DOHH2 (cell line): ENCODE measurements at regions not wholly inside any gene's neighbourhood (a gene's known extent, or its start where the extent isn't known, plus 50 kb on each side); places are given as distances from the start of the nearest gene placed in this dataset.

Experiments used
- H3F3A ChIP-seq: fragments of 200-600 bp; sonication (generic), shearing (Covaris generic); 2 replicates; pipeline ENCODE4 v1.6.0; 2016; ENCODE audit warnings: antibody characterized with exemption, mild to moderate bottlenecking; ENCODE audit not compliant: control insufficient read depth, insufficient read depth
- H3K27ac ChIP-seq: fragments of 200-600 bp; sonication (generic); 2 replicates; pipeline ENCODE4 v1.5.1; 2014; ENCODE audit warnings: low read depth, mild to moderate bottlenecking, low read length, moderate library complexity
- H3K27me3 ChIP-seq: fragments of 200-600 bp; sonication (generic); 2 replicates; pipeline ENCODE4 v1.6.1; 2014; ENCODE audit warnings: mild to moderate bottlenecking, low read length, mixed read lengths; ENCODE audit not compliant: control insufficient read depth
- H3K36me3 ChIP-seq: fragments of 200-600 bp; sonication (generic); 2 replicates; pipeline ENCODE4 v1.6.1; 2014; ENCODE audit warnings: mild to moderate bottlenecking, low read length, moderate library complexity, mixed read lengths; ENCODE audit not compliant: control insufficient read depth
- H3K4me1 ChIP-seq: fragments of 200-600 bp; sonication (generic); 2 replicates; pipeline ENCODE4 v1.6.1; 2014; ENCODE audit warnings: mild to moderate bottlenecking, low read length, mixed read lengths; ENCODE audit not compliant: control insufficient read depth
- H3K4me2 ChIP-seq: fragments of 200-600 bp; sonication (generic); 2 replicates; pipeline ENCODE4 v1.6.0; 2014; ENCODE audit warnings: mild to moderate bottlenecking, low read length, moderate library complexity
- H3K4me3 ChIP-seq: fragments of 200-600 bp; sonication (generic); 2 replicates; pipeline ENCODE4 v1.5.1; 2014; ENCODE audit warnings: mild to moderate bottlenecking, low read length, mixed read lengths
- H3K79me2 ChIP-seq: fragments of 200-600 bp; sonication (generic); 2 replicates; pipeline ENCODE4 v1.6.1; 2014; ENCODE audit warnings: mild to moderate bottlenecking, low read length, mixed read lengths; ENCODE audit not compliant: control insufficient read depth
- H3K9me2 ChIP-seq: fragments of 200-600 bp; sonication (generic); replicated peaks from 2 replicates; pipeline ENCODE4 v1.6.1; 2014; ENCODE audit warnings: mild to moderate bottlenecking, low read length, mixed read lengths; ENCODE audit not compliant: control insufficient read depth
- H3K9me3 ChIP-seq: fragments of 200-600 bp; sonication (generic); 2 replicates; pipeline ENCODE4 v1.6.1; 2014; ENCODE audit warnings: antibody characterized with exemption, low read length, mixed read lengths; ENCODE audit not compliant: control insufficient read depth, insufficient read depth
- H4K20me1 ChIP-seq: fragments of 200-600 bp; sonication (generic); 2 replicates; pipeline ENCODE4 v1.6.0; 2014; ENCODE audit warnings: low read depth, mild to moderate bottlenecking, antibody characterized with exemption, low read length, moderate library complexity; ENCODE audit not compliant: control insufficient read depth, insufficient read depth
- CTCF ChIP-seq: fragments of 200-600 bp; sonication (generic); IDR thresholded peaks from one replicate; pipeline ENCODE4 v1.5.1; 2014; ENCODE audit warnings: antibody characterized with exemption, mild to moderate bottlenecking, low read depth, low read length; ENCODE audit not compliant: poor library complexity, severe bottlenecking
- EZH2phosphoT487 ChIP-seq: fragments of 200-600 bp; sonication (generic); IDR thresholded peaks from 2 replicates; pipeline ENCODE4 v1.6.1; 2017; ENCODE audit warnings: borderline replicate concordance, mild to moderate bottlenecking, antibody characterized with exemption, low read length, moderate library complexity, mixed read lengths

- H3K36me3 ChIP-seq = no peaks in the 10 kb centered on the region
- H3K9me3 ChIP-seq = no peaks in the 10 kb centered on the region
- no peaks in the 10 kb centered on the region for H3F3A ChIP-seq
- no peak overlapping the region for H3K4me2 ChIP-seq
- no peaks in the 10 kb centered on the region for H4K20me1 ChIP-seq
- no peaks in the 10 kb centered on the region for H3K4me1 ChIP-seq
- no peak overlapping the region for H3K4me3 ChIP-seq
- no peaks in the 10 kb centered on the region; the same call in 1 of the 2 replicates for H3K9me2 ChIP-seq
- TF ChIP-seq CTCF = no peak
- no peak for TF ChIP-seq EZH2phosphoT487
- H3K79me2 ChIP-seq = no peaks in the 10 kb centered on the region
- no peak overlapping the region for H3K27ac ChIP-seq
- H3K27me3 ChIP-seq = no peaks in the 10 kb centered on the region
These were observed 194.2 kb upstream of the FOXQ1 start for GRCh38 chr6:1117530-1118286.

- TF ChIP-seq EZH2phosphoT487 = no peak
- no peak overlapping the region for H3K4me3 ChIP-seq
- H4K20me1 ChIP-seq = no peaks in the 10 kb centered on the region
- H3K9me2 ChIP-seq = no peaks in the 10 kb centered on the region
- no peak overlapping the region for H3K4me2 ChIP-seq
- H3K4me1 ChIP-seq = no peaks in the 10 kb centered on the region
- H3K27ac ChIP-seq = no peak overlapping the region
- H3F3A ChIP-seq = no peaks in the 10 kb centered on the region
- H3K9me3 ChIP-seq = no peaks in the 10 kb centered on the region
- H3K79me2 ChIP-seq = no peaks in the 10 kb centered on the region
- H3K27me3 ChIP-seq = no peaks in the 10 kb centered on the region
- H3K36me3 ChIP-seq = no peaks in the 10 kb centered on the region
These were observed 195.7 kb upstream of the FOXQ1 start for GRCh38 chr6:1116149-1116548.

GRCh38 chr6:1113916-1114540, 197.9 kb upstream of the FOXQ1 start:
- Histone ChIP-seq H3K79me2 (no peaks in the 10 kb centered on the region), H3K27ac (no peak overlapping the region), H3K27me3 (no peaks in the 10 kb centered on the region), H3K36me3 (no peaks in the 10 kb centered on the region), H3K9me3 (no peaks in the 10 kb centered on the region), H3K4me3 (no peak overlapping the region), H4K20me1 (no peaks in the 10 kb centered on the region), H3K9me2 (no peaks in the 10 kb centered on the region), H3K4me1 (no peaks in the 10 kb centered on the region), H3K4me2 (no peak overlapping the region), H3F3A (no peaks in the 10 kb centered on the region)
- TF ChIP-seq EZH2phosphoT487 (no peak), CTCF (no peak)

- Histone ChIP-seq H3F3A (no peaks in the 10 kb centered on the region), H3K27me3 (no peaks in the 10 kb centered on the region), H3K4me3 (no peak overlapping the region), H4K20me1 (no peaks in the 10 kb centered on the region), H3K9me2 (no peaks in the 10 kb centered on the region), H3K36me3 (no peaks in the 10 kb centered on the region), H3K79me2 (no peaks in the 10 kb centered on the region), H3K27ac (no peak overlapping the region), H3K4me2 (no peak overlapping the region), H3K9me3 (no peaks in the 10 kb centered on the region), H3K4me1 (no peaks in the 10 kb centered on the region)
- TF ChIP-seq EZH2phosphoT487 (no peak), CTCF (no peak)
These were observed 200.5 kb upstream of the FOXQ1 start for GRCh38 chr6:1111361-1111760.
